ENCODE measurements at regions not wholly inside any gene's neighbourhood (a gene's known extent, or its start where the extent isn't known, plus 50 kb on each side); places are given as distances from the start of the nearest gene placed in this dataset.

GRCh38 chr10:123294886-123295285 lies 140.7 kb downstream of the BUB3 start:
- no peak overlapping the region for H3K4me3 ChIP-seq (ENCODE audit: control insufficient read depth, low read depth, low read length)
- DNase-seq (ENCODE audit: low read depth): no peak
- TF ChIP-seq CTCF (IDR thresholded peaks at IDR 0.05; ENCODE audit: control insufficient read depth, insufficient read depth, low read depth, low read length, missing control alignments): no peak

GRCh38 chr10:123295644-123296043 lies 141.4 kb downstream of the BUB3 start:
- no peak for TF ChIP-seq CTCF (IDR thresholded peaks at IDR 0.05; ENCODE audit: control insufficient read depth, insufficient read depth, low read depth, low read length, missing control alignments)
- no peak overlapping the region for H3K4me3 ChIP-seq (ENCODE audit: control insufficient read depth, low read depth, low read length)
- no peak for DNase-seq (ENCODE audit: low read depth)

- no peak overlapping the region for H3K4me3 ChIP-seq (ENCODE audit: control insufficient read depth, low read depth, low read length)
- no peak for DNase-seq (ENCODE audit: low read depth)
- no peak for TF ChIP-seq CTCF (IDR thresholded peaks at IDR 0.05; ENCODE audit: control insufficient read depth, insufficient read depth, low read depth, low read length, missing control alignments)
Measured at GRCh38 chr10:123297175-123297574, 143.0 kb downstream of the BUB3 start.

- no peak for TF ChIP-seq CTCF (IDR thresholded peaks at IDR 0.05; ENCODE audit: control insufficient read depth, insufficient read depth, low read depth, low read length, missing control alignments)
- H3K4me3 ChIP-seq (ENCODE audit: control insufficient read depth, low read depth, low read length): no peak overlapping the region
- DNase-seq (ENCODE audit: low read depth): no peak
Measured at GRCh38 chr10:123298583-123298982, 144.4 kb downstream of the BUB3 start.

- DNase-seq (ENCODE audit: low read depth): no peak
- H3K4me3 ChIP-seq (ENCODE audit: control insufficient read depth, low read depth, low read length): no peak overlapping the region
- no peak for TF ChIP-seq CTCF (IDR thresholded peaks at IDR 0.05; ENCODE audit: control insufficient read depth, insufficient read depth, low read depth, low read length, missing control alignments)
Measured at GRCh38 chr10:123299598-123299997, 145.4 kb downstream of the BUB3 start.

- no peak for DNase-seq (ENCODE audit: low read depth)
- TF ChIP-seq CTCF (IDR thresholded peaks at IDR 0.05; ENCODE audit: control insufficient read depth, insufficient read depth, low read depth, low read length, missing control alignments): peak; percentile 3
- no peak overlapping the region for H3K4me3 ChIP-seq (ENCODE audit: control insufficient read depth, low read depth, low read length)
Measured at GRCh38 chr10:123301077-123301857, 147.1 kb downstream of the BUB3 start.
